ENCODE measurements at regions not wholly inside any gene's neighbourhood (a gene's known extent, or its start where the extent isn't known, plus 50 kb on each side); places are given as distances from the start of the nearest gene placed in this dataset.

GRCh38 chr19:31140717-31141116 lies 208.5 kb downstream of the TSHZ3 start:
- CTCF ChIA-PET = interaction anchor here (1.8 kb wide), 1 partner anchor 87 kb away, joined by 14 read pairs; no protein-coding TSS in a partner anchor
- ATAC-seq (peak; percentile 28; the same call in 1 of the 2 replicates), DNase-seq (ENCODE audit: low spot score) (no peak)

More at GRCh38 chr19:31140717-31141116, 208.5 kb downstream of the TSHZ3 start:
- Mint-ChIP-seq H3K27ac (no peak overlapping the region), H3K4me1 (peaks cover 8% of the 10 kb centered on the region), H3K36me3 (no peaks in the 10 kb centered on the region), H3K9me3 (peaks cover 13% of the 10 kb centered on the region), H3K4me3 (no peak overlapping the region), H3K27me3 (ENCODE audit: low read depth) (no peaks in the 10 kb centered on the region)
- TF ChIP-seq HMGA2 (CRISPR knock-in tag; IDR thresholded peaks at IDR 0.05) (no peak), ZNF512 (CRISPR knock-in tag; IDR thresholded peaks at IDR 0.05; ENCODE audit: borderline replicate concordance) (no peak), TCF7 (CRISPR knock-in tag; IDR thresholded peaks at IDR 0.05; ENCODE audit: low read depth) (no peak), ATF1 (CRISPR knock-in tag; IDR thresholded peaks at IDR 0.05) (no peak), GTF2I (CRISPR knock-in tag; conservative IDR thresholded peaks at IDR 0.05) (no peak), TP53 (CRISPR knock-in tag; IDR thresholded peaks at IDR 0.05) (no peak), USF1 (CRISPR knock-in tag; IDR thresholded peaks at IDR 0.05) (no peak), ZNF232 (CRISPR knock-in tag; IDR thresholded peaks at IDR 0.05) (no peak), ESRRA (CRISPR knock-in tag; IDR thresholded peaks at IDR 0.05; ENCODE audit: borderline replicate concordance) (no peak), PRRX2 (CRISPR knock-in tag; IDR thresholded peaks at IDR 0.05) (no peak), CTCF (IDR thresholded peaks at IDR 0.05) (no peak), ZNF416 (CRISPR knock-in tag; IDR thresholded peaks at IDR 0.05) (no peak), CREM (CRISPR knock-in tag; IDR thresholded peaks at IDR 0.05) (no peak), SMAD4 (CRISPR knock-in tag; IDR thresholded peaks at IDR 0.05) (no peak), ZNF423 (CRISPR knock-in tag; IDR thresholded peaks at IDR 0.05) (no peak)
- TF ChIP-seq, protein P1, sequence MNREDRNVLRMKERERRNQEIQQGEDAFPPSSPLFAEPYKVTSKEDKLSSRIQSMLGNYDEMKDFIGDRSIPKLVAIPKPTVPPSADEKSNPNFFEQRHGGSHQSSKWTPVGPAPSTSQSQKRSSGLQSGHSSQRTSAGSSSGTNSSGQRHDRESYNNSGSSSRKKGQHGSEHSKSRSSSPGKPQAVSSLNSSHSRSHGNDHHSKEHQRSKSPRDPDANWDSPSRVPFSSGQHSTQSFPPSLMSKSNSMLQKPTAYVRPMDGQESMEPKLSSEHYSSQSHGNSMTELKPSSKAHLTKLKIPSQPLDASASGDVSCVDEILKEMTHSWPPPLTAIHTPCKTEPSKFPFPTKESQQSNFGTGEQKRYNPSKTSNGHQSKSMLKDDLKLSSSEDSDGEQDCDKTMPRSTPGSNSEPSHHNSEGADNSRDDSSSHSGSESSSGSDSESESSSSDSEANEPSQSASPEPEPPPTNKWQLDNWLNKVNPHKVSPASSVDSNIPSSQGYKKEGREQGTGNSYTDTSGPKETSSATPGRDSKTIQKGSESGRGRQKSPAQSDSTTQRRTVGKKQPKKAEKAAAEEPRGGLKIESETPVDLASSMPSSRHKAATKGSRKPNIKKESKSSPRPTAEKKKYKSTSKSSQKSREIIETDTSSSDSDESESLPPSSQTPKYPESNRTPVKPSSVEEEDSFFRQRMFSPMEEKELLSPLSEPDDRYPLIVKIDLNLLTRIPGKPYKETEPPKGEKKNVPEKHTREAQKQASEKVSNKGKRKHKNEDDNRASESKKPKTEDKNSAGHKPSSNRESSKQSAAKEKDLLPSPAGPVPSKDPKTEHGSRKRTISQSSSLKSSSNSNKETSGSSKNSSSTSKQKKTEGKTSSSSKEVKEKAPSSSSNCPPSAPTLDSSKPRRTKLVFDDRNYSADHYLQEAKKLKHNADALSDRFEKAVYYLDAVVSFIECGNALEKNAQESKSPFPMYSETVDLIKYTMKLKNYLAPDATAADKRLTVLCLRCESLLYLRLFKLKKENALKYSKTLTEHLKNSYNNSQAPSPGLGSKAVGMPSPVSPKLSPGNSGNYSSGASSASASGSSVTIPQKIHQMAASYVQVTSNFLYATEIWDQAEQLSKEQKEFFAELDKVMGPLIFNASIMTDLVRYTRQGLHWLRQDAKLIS (CRISPR knock-in tag; IDR thresholded peaks at IDR 0.05; ENCODE audit: borderline replicate concordance) = no peak
- TF ChIP-seq, protein P2, sequence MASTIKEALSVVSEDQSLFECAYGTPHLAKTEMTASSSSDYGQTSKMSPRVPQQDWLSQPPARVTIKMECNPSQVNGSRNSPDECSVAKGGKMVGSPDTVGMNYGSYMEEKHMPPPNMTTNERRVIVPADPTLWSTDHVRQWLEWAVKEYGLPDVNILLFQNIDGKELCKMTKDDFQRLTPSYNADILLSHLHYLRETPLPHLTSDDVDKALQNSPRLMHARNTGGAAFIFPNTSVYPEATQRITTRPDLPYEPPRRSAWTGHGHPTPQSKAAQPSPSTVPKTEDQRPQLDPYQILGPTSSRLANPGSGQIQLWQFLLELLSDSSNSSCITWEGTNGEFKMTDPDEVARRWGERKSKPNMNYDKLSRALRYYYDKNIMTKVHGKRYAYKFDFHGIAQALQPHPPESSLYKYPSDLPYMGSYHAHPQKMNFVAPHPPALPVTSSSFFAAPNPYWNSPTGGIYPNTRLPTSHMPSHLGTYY (CRISPR knock-in tag; IDR thresholded peaks at IDR 0.05) = no peak
- TF ChIP-seq, protein P3, sequence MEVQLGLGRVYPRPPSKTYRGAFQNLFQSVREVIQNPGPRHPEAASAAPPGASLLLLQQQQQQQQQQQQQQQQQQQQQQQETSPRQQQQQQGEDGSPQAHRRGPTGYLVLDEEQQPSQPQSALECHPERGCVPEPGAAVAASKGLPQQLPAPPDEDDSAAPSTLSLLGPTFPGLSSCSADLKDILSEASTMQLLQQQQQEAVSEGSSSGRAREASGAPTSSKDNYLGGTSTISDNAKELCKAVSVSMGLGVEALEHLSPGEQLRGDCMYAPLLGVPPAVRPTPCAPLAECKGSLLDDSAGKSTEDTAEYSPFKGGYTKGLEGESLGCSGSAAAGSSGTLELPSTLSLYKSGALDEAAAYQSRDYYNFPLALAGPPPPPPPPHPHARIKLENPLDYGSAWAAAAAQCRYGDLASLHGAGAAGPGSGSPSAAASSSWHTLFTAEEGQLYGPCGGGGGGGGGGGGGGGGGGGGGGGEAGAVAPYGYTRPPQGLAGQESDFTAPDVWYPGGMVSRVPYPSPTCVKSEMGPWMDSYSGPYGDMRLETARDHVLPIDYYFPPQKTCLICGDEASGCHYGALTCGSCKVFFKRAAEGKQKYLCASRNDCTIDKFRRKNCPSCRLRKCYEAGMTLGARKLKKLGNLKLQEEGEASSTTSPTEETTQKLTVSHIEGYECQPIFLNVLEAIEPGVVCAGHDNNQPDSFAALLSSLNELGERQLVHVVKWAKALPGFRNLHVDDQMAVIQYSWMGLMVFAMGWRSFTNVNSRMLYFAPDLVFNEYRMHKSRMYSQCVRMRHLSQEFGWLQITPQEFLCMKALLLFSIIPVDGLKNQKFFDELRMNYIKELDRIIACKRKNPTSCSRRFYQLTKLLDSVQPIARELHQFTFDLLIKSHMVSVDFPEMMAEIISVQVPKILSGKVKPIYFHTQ (CRISPR knock-in tag; IDR thresholded peaks at IDR 0.05) = no peak
- POLR2A ChIA-PET = no interaction called here
